Tibial artery (tissue), 4 donors: ENCODE measurements at regions not wholly inside any gene's neighbourhood (a gene's known extent, or its start where the extent isn't known, plus 50 kb on each side); places are given as distances from the start of the nearest gene placed in this dataset.

ENCODE experiments used
- DNase-seq, 2 donors: peaks; one replicate each; pipeline ENCODE4 v3.0.0-alpha.2; 2019
- H3K27ac ChIP-seq, 2 donors: fragments of 200-600 bp; sonication (generic) in 1 of 2; 1 replicate in 1 of 2; 2 replicates in 1 of 2; pipeline ENCODE4 v1.5.1; 2018 to 2019; ENCODE audit warnings: mild to moderate bottlenecking in 1 of 2
- H3K27me3 ChIP-seq, 2 donors: fragments of 200-600 bp; sonication (generic) in 1 of 2; one replicate each; pipeline versions ENCODE4 v1.5.1 to v1.6.0; 2016 to 2019
- H3K36me3 ChIP-seq, 3 donors: fragments of 200-600 bp; sonication (generic) in 2 of 3; one replicate each; pipeline ENCODE4 v1.5.1; 2016 to 2019; ENCODE audit warnings: mild to moderate bottlenecking in 2 of 3
- H3K4me1 ChIP-seq, 4 donors: fragments of 200-600 bp; sonication (generic) in 2 of 4; 1 replicate in 3 of 4; 2 replicates in 1 of 4; pipeline ENCODE4 v1.5.1; 2016 to 2019
- H3K4me3 ChIP-seq, 2 donors: fragments of 200-600 bp; sonication (generic) in 1 of 2; 1 replicate in 1 of 2; 2 replicates in 1 of 2; pipeline ENCODE4 v1.5.1; 2018 to 2019; ENCODE audit warnings: mild to moderate bottlenecking in 2 of 2
- H3K9me3 ChIP-seq, 3 donors: fragments of 200-600 bp; sonication (generic) in 1 of 3; one replicate each; pipeline ENCODE4 v1.5.1; 2016 to 2019
- CTCF ChIP-seq, 2 experiments: fragments of 200-600 bp in 1 of 2; fragments of 450-650 bp in 1 of 2; IDR thresholded peaks; one replicate each; pipeline ENCODE4 v1.5.1; 2017 to 2019; ENCODE audit warnings: antibody characterized with exemption in 2 of 2, mild to moderate bottlenecking in 1 of 2, moderate library complexity in 1 of 2
- intact Hi-C: fragments of 100-400 bp; cut with DNase I; formaldehyde crosslinking; loops from one replicate; pipeline ENCODE4 v1.15.0; 2023; ENCODE audit warnings: low total_unique reads

DNA sequence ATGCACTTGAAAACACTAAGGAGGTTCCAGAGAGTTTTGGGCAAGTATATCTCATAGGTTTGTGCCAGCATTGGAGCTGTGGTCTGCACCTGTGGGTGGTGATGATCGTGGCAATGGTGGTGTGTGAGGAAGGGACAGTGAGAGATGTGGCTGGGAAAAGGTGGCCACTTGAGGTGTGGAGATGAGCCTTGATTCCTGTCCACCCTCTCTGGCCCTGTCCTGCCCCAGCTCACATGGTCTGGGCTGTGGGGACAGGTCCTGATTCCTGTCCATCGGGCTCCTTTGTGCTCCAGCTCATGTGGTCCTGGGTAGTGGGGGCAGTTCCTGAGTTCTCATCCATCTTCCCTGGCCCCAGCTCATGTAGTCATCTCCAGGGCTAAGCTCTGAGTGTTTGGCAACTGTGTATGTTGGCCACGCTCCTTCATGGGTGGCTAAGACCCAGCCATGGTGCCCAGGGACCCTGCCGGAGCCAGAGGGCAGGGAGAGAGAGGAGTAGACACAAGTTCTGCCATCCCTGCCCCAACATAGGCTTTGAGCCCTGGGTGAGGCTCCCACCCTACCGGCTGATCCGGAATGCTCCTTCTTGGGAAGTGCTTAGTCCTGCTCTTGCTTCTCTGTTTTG is 294.4 kb upstream of the HDAC4 start:
- Histone ChIP-seq H3K4me1 (no peaks in the 10 kb centered on the region), H3K9me3 (no peaks in the 10 kb centered on the region), H3K36me3 (no peaks in the 10 kb centered on the region), H3K27me3 (peaks cover 0 to 21% of the 10 kb centered on the region in 2 donors), H3K4me3 (no peak overlapping the region), H3K27ac (no peak overlapping the region)
- no peak for TF ChIP-seq CTCF (IDR thresholded peaks at IDR 0.05)
- intact Hi-C loops = no loop called here
- DNase-seq = peak in 1 of 2 donors; percentile 16

DNA sequence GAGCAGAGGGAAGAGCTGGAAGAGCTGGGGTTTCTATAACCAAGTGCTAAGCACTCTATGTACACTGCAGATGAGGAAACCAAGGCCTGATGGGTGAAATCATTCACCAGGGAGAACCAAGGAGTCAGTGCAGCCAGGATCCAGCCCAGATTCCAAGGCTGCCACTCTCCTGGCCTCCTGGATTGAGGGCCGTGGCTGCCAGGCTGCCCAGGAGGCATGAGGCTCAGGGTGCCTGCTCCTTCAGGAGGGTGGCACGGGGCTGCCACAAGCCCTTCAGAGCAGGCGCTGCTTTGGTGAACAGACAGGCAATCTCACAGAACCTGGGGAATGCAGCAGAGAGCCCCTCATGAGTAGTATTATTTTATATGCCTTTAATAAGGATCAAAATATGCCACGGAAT is 293.7 kb upstream of the HDAC4 start:
- H3K4me1 ChIP-seq = no peaks in the 10 kb centered on the region
- TF ChIP-seq CTCF (IDR thresholded peaks at IDR 0.05) = no peak
- no peak overlapping the region for H3K4me3 ChIP-seq
- H3K9me3 ChIP-seq = no peaks in the 10 kb centered on the region
- DNase-seq = no peak
- no peak overlapping the region for H3K27ac ChIP-seq
- no peaks in the 10 kb centered on the region for H3K36me3 ChIP-seq
- H3K27me3 ChIP-seq = peaks cover 0 to 21% of the 10 kb centered on the region in 2 donors
- intact Hi-C loops = no loop called here

- H3K4me3 ChIP-seq = no peak overlapping the region
- no peak overlapping the region for H3K27ac ChIP-seq
- H3K4me1 ChIP-seq = no peaks in the 10 kb centered on the region
- no peaks in the 10 kb centered on the region for H3K9me3 ChIP-seq
- DNase-seq = peak in 1 of 2 donors; percentile 40
- no peak for TF ChIP-seq CTCF (IDR thresholded peaks at IDR 0.05)
- intact Hi-C loops = no loop called here
- peaks cover 0 to 21% of the 10 kb centered on the region in 2 donors for H3K27me3 ChIP-seq
- no peaks in the 10 kb centered on the region for H3K36me3 ChIP-seq
These were observed 293.1 kb upstream of the HDAC4 start for GRCh38 chr2:239693761-239694415.

- no peaks in the 10 kb centered on the region for H3K36me3 ChIP-seq
- TF ChIP-seq CTCF (IDR thresholded peaks at IDR 0.05) = no peak
- intact Hi-C loops = no loop called here
These were observed 292.5 kb upstream of the HDAC4 start for GRCh38 chr2:239693330-239693729.

DNA sequence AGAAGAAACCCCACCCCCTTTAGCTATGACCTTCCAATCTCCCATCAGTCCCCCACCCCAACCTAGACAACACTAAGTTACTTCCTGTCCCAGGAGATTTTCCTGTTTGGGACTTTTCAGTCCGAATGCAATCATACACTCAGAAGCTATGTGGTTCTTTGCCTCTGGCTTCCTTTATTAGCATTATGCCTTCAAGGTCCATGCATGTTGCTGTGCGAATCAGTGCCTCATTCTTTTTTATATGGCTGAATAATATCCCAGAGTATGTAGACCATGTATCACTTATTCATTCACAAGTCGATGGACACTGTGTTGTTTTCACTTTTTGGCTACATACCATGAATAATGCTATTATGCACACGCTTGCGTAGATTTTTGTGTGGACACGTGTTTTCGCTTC is 292.1 kb upstream of the HDAC4 start:
- H3K4me3 ChIP-seq = no peak overlapping the region
- intact Hi-C loops = no loop called here
- H3K27me3 ChIP-seq = peaks cover 0 to 25% of the 10 kb centered on the region in 2 donors
- no peak for TF ChIP-seq CTCF (IDR thresholded peaks at IDR 0.05)
- no peaks in the 10 kb centered on the region for H3K9me3 ChIP-seq
- H3K4me1 ChIP-seq = no peaks in the 10 kb centered on the region
- no peak for DNase-seq
- no peak overlapping the region for H3K27ac ChIP-seq
- H3K36me3 ChIP-seq = no peaks in the 10 kb centered on the region

More at GRCh38 chr2:239693330-239693729, 292.5 kb upstream of the HDAC4 start:
- H3K4me3 ChIP-seq = no peak overlapping the region
- peaks cover 0 to 21% of the 10 kb centered on the region in 2 donors for H3K27me3 ChIP-seq
- no peaks in the 10 kb centered on the region for H3K4me1 ChIP-seq
- peak in 1 of 2 donors; percentile 43 for DNase-seq
- no peaks in the 10 kb centered on the region for H3K9me3 ChIP-seq
- H3K27ac ChIP-seq = no peak overlapping the region
